B cell (primary cell): ENCODE measurements at regions not wholly inside any gene's neighbourhood (a gene's known extent, or its start where the extent isn't known, plus 50 kb on each side); places are given as distances from the start of the nearest gene placed in this dataset.
"Not testable (repeated sequence)": the region's sequence is repeated elsewhere in the genome, so short reads cannot be mapped to it uniquely, and the experiment has no call there.

Experiments used
- CTCF ChIP-seq: fragments of 200-600 bp; IDR thresholded peaks from one replicate; pipeline ENCODE4 v1.8.0; 2022; ENCODE audit warnings: antibody characterized with exemption, mild to moderate bottlenecking
- EZH2 ChIP-seq: IDR thresholded peaks from 2 replicates; pipeline ENCODE4 v1.6.1; 2012; ENCODE audit warnings: borderline replicate concordance, low read depth, mild to moderate bottlenecking, moderate library complexity, low read length; ENCODE audit not compliant: insufficient read depth, poor library complexity, severe bottlenecking

DNA sequence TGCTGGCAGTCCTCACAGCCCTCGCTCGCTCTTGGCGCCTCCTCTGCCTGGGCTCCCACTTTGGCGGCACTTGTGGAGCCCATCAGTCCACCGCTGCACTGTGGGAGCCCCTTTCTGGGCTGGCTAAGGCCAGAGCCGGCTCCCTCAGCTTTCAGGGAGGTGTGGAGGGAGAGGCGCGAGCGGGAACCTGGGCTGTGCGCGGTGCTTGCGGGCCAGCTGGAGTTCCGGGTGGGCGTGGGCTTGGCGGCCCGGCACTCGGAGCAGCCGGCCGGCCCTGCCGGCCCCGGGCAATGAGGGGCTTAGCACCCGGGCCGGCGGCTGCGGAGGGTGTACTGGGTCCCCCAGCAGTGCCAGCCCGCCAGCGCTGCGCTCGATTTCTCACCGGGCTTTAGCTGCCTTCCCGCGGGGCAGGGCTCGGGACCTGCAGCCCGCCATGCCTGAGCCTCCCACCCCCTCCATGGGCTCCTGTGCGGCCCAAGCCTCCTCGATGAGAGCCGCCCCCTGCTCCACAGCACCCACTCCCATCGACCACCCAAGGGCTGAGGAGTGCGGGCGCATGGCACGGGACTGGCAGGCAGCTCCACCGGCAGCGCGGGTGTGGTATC, 120.4 kb downstream of the ESM1 start:
- TF ChIP-seq CTCF, EZH2: not testable (repeated sequence)
